ENCODE measurements at regions not wholly inside any gene's neighbourhood (a gene's known extent, or its start where the extent isn't known, plus 50 kb on each side); places are given as distances from the start of the nearest gene placed in this dataset.

DNA sequence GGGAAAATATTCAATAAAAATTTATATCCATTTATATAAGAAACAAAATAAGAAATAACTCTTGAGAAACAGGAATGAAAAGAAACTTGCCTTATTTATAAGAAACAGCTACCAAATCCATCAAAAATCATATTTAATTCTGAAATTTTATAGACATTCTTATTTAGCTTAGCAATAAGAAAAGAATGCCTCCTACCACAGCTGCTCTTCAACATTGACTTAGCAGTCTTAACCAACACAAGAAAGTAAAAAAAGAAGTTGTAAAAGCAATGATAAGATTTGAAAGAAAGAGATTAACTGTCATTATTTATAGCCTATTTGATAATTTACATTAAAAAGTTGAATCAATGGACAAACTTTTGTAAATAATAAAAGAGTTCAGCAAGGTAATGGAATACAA lies 212.8 kb downstream of the ZNF365 start:
- TF ChIP-seq CTCF (conservative IDR thresholded peaks at IDR 0.05 in 1 of 2, IDR thresholded peaks at IDR 0.05 in 1 of 2; ENCODE audit: extremely low read depth in 1 of 2, insufficient read depth in 1 of 2, low read depth in 1 of 2, low read length in 2 of 2) (no peak), EZH2 (IDR thresholded peaks at IDR 0.05; ENCODE audit: borderline replicate concordance, low read length) (no peak)
